NCI-H345 treated with DMSO at 0.1 percent for 48 hours (cell line): ENCODE measurements at regions not wholly inside any gene's neighbourhood (a gene's known extent, or its start where the extent isn't known, plus 50 kb on each side); places are given as distances from the start of the nearest gene placed in this dataset.

Source experiments
- DNase-seq: peaks from one replicate; lab custom pipeline; 2025; ENCODE audit not compliant: unreplicated experiment; lab: John Stamatoyannopoulos, UW

GRCh38 chr17:62913991-62914570 is 52.0 kb upstream of the TANC2 start:
- DNase-seq: no peak

GRCh38 chr17:62912363-62912762 is 53.7 kb upstream of the TANC2 start:
- DNase-seq: no peak

- no peak for DNase-seq
These were observed 54.9 kb upstream of the TANC2 start for GRCh38 chr17:62911114-62911513.

- DNase-seq: no peak
These were observed 55.8 kb upstream of the TANC2 start for GRCh38 chr17:62910277-62910676.

- no peak for DNase-seq
These were observed 58.1 kb upstream of the TANC2 start for GRCh38 chr17:62907961-62908360.

GRCh38 chr17:62906881-62907280 is 59.2 kb upstream of the TANC2 start:
- DNase-seq: no peak

GRCh38 chr17:62905233-62905632 is 60.8 kb upstream of the TANC2 start:
- no peak for DNase-seq

- DNase-seq: no peak
These were observed 63.4 kb upstream of the TANC2 start for GRCh38 chr17:62902531-62903220.

- DNase-seq: no peak
These were observed 64.5 kb upstream of the TANC2 start for GRCh38 chr17:62901544-62901943.

- no peak for DNase-seq
These were observed 65.9 kb upstream of the TANC2 start for GRCh38 chr17:62900096-62900495.

GRCh38 chr17:62899361-62899760 is 66.7 kb upstream of the TANC2 start:
- no peak for DNase-seq

GRCh38 chr17:62898239-62898864 is 67.7 kb upstream of the TANC2 start:
- no peak for DNase-seq

GRCh38 chr17:62897706-62898105 is 68.3 kb upstream of the TANC2 start:
- no peak for DNase-seq

- no peak for DNase-seq
These were observed 70.4 kb upstream of the TANC2 start for GRCh38 chr17:62895320-62896301.

GRCh38 chr17:62892870-62893338 is 73.1 kb upstream of the TANC2 start:
- DNase-seq: no peak

GRCh38 chr17:62892061-62892675 is 73.9 kb upstream of the TANC2 start:
- DNase-seq: peak; percentile 51

- peak; percentile 51 for DNase-seq
These were observed 74.4 kb upstream of the TANC2 start for GRCh38 chr17:62891659-62892058.

GRCh38 chr17:62888765-62889164 is 77.3 kb upstream of the TANC2 start:
- no peak for DNase-seq

GRCh38 chr17:62888148-62888547 is 77.9 kb upstream of the TANC2 start:
- DNase-seq: no peak

GRCh38 chr17:62887437-62887836 is 78.6 kb upstream of the TANC2 start:
- no peak for DNase-seq

GRCh38 chr17:62884781-62885180 is 76.7 kb upstream of the MARCHF10 start:
- DNase-seq: no peak
